GM12872 (cell line): ENCODE measurements at regions not wholly inside any gene's neighbourhood (a gene's known extent, or its start where the extent isn't known, plus 50 kb on each side); places are given as distances from the start of the nearest gene placed in this dataset.

Experiments
- TF ChIP-seq, protein P1 (sequence below): IDR thresholded peaks from 3 replicates; pipeline ENCODE4 v1.5.1; 2011; ENCODE audit warnings: low read depth, mild to moderate bottlenecking, low read length, moderate library complexity; ENCODE audit not compliant: insufficient read depth

DNA sequence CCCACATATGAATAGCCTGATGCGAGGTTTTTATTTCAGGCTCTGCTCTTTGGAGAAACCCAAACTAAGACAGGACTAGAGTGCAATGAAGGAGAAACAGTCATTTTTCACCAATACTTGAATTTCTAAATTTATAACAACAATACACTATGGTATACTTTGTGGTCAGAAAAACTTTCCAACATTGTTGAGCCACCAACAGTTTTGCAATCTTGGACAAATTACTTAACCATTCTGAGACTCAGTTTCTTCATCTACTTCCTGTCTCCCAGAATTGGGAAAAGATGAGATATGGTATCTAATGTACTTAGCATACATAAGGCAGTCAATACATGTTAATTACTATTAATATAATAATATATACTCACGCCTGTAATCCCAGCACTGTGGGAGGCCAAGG, 519.8 kb upstream of the PLXNA2 start:
- TF ChIP-seq, protein P1, sequence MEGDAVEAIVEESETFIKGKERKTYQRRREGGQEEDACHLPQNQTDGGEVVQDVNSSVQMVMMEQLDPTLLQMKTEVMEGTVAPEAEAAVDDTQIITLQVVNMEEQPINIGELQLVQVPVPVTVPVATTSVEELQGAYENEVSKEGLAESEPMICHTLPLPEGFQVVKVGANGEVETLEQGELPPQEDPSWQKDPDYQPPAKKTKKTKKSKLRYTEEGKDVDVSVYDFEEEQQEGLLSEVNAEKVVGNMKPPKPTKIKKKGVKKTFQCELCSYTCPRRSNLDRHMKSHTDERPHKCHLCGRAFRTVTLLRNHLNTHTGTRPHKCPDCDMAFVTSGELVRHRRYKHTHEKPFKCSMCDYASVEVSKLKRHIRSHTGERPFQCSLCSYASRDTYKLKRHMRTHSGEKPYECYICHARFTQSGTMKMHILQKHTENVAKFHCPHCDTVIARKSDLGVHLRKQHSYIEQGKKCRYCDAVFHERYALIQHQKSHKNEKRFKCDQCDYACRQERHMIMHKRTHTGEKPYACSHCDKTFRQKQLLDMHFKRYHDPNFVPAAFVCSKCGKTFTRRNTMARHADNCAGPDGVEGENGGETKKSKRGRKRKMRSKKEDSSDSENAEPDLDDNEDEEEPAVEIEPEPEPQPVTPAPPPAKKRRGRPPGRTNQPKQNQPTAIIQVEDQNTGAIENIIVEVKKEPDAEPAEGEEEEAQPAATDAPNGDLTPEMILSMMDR: no peak

- TF ChIP-seq, protein P1: no peak
Observed at GRCh38 chr1:208766832-208767231, 522.6 kb upstream of the PLXNA2 start.

- TF ChIP-seq, protein P1: no peak
Observed at GRCh38 chr1:208767816-208768215, 523.6 kb upstream of the PLXNA2 start.

DNA sequence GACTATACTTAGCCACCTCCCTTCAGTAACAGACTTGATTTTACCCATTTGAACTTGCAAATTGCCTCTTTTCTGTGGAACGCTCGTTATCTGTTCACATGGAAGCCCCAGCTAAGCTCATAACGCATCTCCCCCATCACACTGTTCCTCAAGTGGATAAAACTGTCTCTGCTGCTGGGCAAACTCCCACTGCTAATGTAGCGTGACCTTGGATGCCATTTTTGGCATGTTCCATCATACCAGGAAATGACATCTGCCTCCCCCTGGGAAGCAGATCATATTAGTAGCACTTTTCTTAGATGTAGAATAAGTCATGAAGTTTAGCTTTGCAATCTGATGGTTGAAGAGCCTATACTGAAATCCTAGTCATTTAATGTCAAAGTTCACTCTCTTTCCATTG, 528.7 kb upstream of the PLXNA2 start:
- TF ChIP-seq, protein P1: no peak

- TF ChIP-seq, protein P1: no peak
Observed at GRCh38 chr1:208775841-208776240, 531.7 kb upstream of the PLXNA2 start.

DNA sequence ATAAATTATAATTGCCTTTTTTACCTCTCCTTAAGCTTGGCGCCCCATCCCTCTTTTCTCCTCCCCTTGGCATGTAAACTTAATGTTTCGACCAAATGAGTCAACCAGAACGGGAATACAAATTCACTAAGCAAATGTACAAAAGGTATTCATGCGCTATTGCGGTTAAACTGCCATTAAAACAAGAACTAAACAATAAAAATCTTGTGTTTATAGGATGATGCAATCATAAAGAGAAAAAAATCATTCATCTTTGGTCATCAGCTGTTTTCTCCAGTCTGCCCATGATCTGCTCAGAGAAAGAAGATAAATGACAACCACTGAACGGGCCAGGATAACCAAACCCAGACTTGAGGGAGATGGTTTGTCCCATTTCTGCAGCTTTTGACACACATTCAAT, 534.2 kb upstream of the PLXNA2 start:
- TF ChIP-seq, protein P1: no peak

- TF ChIP-seq, protein P1: no peak
Observed at GRCh38 chr1:208781391-208782045, 537.3 kb upstream of the PLXNA2 start.

- TF ChIP-seq, protein P1: no peak
Observed at GRCh38 chr1:208782186-208782585, 538.0 kb upstream of the PLXNA2 start.
